ENCODE measurements at regions not wholly inside any gene's neighbourhood (a gene's known extent, or its start where the extent isn't known, plus 50 kb on each side); places are given as distances from the start of the nearest gene placed in this dataset.

- H3K36me3 ChIP-seq (replicated peaks in 1 of 2; ENCODE audit: control insufficient read depth in 1 of 2, insufficient read depth in 2 of 2, low read length in 1 of 2), result no peaks in the 10 kb centered on the region
- H3K27ac ChIP-seq (ENCODE audit: low read depth in 2 of 2, low read length in 1 of 2), result no peak overlapping the region
- TF ChIP-seq JUND (IDR thresholded peaks at IDR 0.05), result no peak
- TF ChIP-seq USF2 (IDR thresholded peaks at IDR 0.05; ENCODE audit: borderline replicate concordance, low read depth, low read length), result no peak
- no peak for TF ChIP-seq RCOR1 (IDR thresholded peaks at IDR 0.05; ENCODE audit: low read length)
- TF ChIP-seq GATA2 (CRISPR knock-in tag; IDR thresholded peaks at IDR 0.05), result no peak
- no peak for TF ChIP-seq YY1 (IDR thresholded peaks at IDR 0.05; ENCODE audit: low read depth)
- no peak for TF ChIP-seq MEF2A (IDR thresholded peaks at IDR 0.05; ENCODE audit: borderline replicate concordance, low read depth)
- TF ChIP-seq FOXJ3 (CRISPR knock-in tag; IDR thresholded peaks at IDR 0.05), result no peak
- no peak for TF ChIP-seq SIN3A (IDR thresholded peaks at IDR 0.05; ENCODE audit: borderline replicate concordance, low read depth, low read length)
- TF ChIP-seq NFIC (IDR thresholded peaks at IDR 0.05; ENCODE audit: borderline replicate concordance), result no peak
- no peak for TF ChIP-seq GABPA (IDR thresholded peaks at IDR 0.05; ENCODE audit: low read depth)
- no peak for TF ChIP-seq EP300 (IDR thresholded peaks at IDR 0.05; ENCODE audit: borderline replicate concordance in 1 of 2, low read depth in 1 of 2, low read length in 1 of 2)
- no peak for TF ChIP-seq TAF1 (IDR thresholded peaks at IDR 0.05; ENCODE audit: borderline replicate concordance, low read depth, low read length)
- TF ChIP-seq TEAD4 (IDR thresholded peaks at IDR 0.05; ENCODE audit: borderline replicate concordance, insufficient read depth), result no peak
- no peak for TF ChIP-seq RFX5 (IDR thresholded peaks at IDR 0.05; ENCODE audit: low read length)
- TF ChIP-seq RXRA (IDR thresholded peaks at IDR 0.05; ENCODE audit: borderline replicate concordance, low read depth), result no peak
- TF ChIP-seq TCF12 (IDR thresholded peaks at IDR 0.05), result no peak
- TF ChIP-seq FOXM1 (IDR thresholded peaks at IDR 0.05; ENCODE audit: low read depth), result no peak
- no peak for TF ChIP-seq SMC3 (IDR thresholded peaks at IDR 0.05; ENCODE audit: low read depth, low read length)
- no peak for TF ChIP-seq PBX3 (IDR thresholded peaks at IDR 0.05)
- H3K9me3 ChIP-seq, result no peaks in the 10 kb centered on the region
- no peak overlapping the region for H3K4me2 ChIP-seq
- WGBS (ENCODE audit: low lambda C conversion rate), result 81% methylated on average over 7 of the region's 7 CpGs
- ChIA-PET CTCF (interaction anchor here (1.0 to 1.4 kb wide), 2 partner anchors 18 to 19 kb away, joined by 3 to 4 read pairs; no protein-coding TSS in a partner anchor), POLR2A (no interaction called here)
- H3F3A ChIP-seq (replicated peaks; ENCODE audit: insufficient read depth), result no peaks in the 10 kb centered on the region
- H3K79me2 ChIP-seq (ENCODE audit: insufficient read depth), result no peaks in the 10 kb centered on the region
- H4K20me1 ChIP-seq (ENCODE audit: insufficient read depth), result no peaks in the 10 kb centered on the region
- no peak overlapping the region for H3K9ac ChIP-seq
- no peaks in the 10 kb centered on the region for H3K9me2 ChIP-seq
- peaks cover 0 to 4% of the 10 kb centered on the region in 2 experiments; a peak in 1 of 4 replicates for H3K4me1 ChIP-seq (ENCODE audit: control insufficient read depth in 1 of 2, insufficient read depth in 2 of 2, low read depth in 1 of 2, low read length in 1 of 2)
- DNase-seq, result no peak
- no peak overlapping the region for H2AFZ ChIP-seq (ENCODE audit: low read depth)
- H3K4me3 ChIP-seq (ENCODE audit: low read depth in 2 of 2, low read length in 1 of 2), result no peak overlapping the region
- no peaks in the 10 kb centered on the region for H3K27me3 ChIP-seq (ENCODE audit: insufficient read depth)
These were observed 82.8 kb upstream of the C7orf33 start for GRCh38 chr7:148507787-148508186.

GRCh38 chr7:148514236-148514635 lies 76.3 kb upstream of the C7orf33 start:
- POLR2A ChIA-PET, result no interaction called here
- CTCF ChIA-PET, result interaction anchor here (1.4 kb wide), 1 partner anchor 13 kb away, joined by 3 read pairs; no protein-coding TSS in a partner anchor
- WGBS (ENCODE audit: low lambda C conversion rate), result 56% methylated on average over 4 of the region's 4 CpGs

More at GRCh38 chr7:148514236-148514635, 76.3 kb upstream of the C7orf33 start:
- Histone ChIP-seq H3K9me3 (no peaks in the 10 kb centered on the region), H3K9me2 (no peaks in the 10 kb centered on the region), H3F3A (replicated peaks; ENCODE audit: insufficient read depth) (no peaks in the 10 kb centered on the region), H2AFZ (ENCODE audit: low read depth) (no peak overlapping the region), H3K4me3 (ENCODE audit: low read depth in 2 of 2, low read length in 1 of 2) (no peak overlapping the region), H3K27ac (ENCODE audit: low read depth in 2 of 2, low read length in 1 of 2) (no peak overlapping the region), H3K36me3 (replicated peaks in 1 of 2; ENCODE audit: control insufficient read depth in 1 of 2, insufficient read depth in 2 of 2, low read length in 1 of 2) (no peaks in the 10 kb centered on the region), H3K79me2 (ENCODE audit: insufficient read depth) (no peaks in the 10 kb centered on the region), H3K9ac (no peak overlapping the region), H3K4me1 (ENCODE audit: control insufficient read depth in 1 of 2, insufficient read depth in 2 of 2, low read depth in 1 of 2, low read length in 1 of 2) (no peaks in the 10 kb centered on the region), H3K27me3 (ENCODE audit: insufficient read depth) (no peaks in the 10 kb centered on the region), H4K20me1 (ENCODE audit: insufficient read depth) (no peaks in the 10 kb centered on the region), H3K4me2 (no peak overlapping the region)
- TF ChIP-seq CTCF (IDR thresholded peaks at IDR 0.05) (no peak), USF1 (IDR thresholded peaks at IDR 0.05; ENCODE audit: borderline replicate concordance, low read depth) (no peak)
- no peak for DNase-seq

Data from SK-N-SH (cell line).